ENCODE measurements at regions not wholly inside any gene's neighbourhood (a gene's known extent, or its start where the extent isn't known, plus 50 kb on each side); places are given as distances from the start of the nearest gene placed in this dataset.

DNA sequence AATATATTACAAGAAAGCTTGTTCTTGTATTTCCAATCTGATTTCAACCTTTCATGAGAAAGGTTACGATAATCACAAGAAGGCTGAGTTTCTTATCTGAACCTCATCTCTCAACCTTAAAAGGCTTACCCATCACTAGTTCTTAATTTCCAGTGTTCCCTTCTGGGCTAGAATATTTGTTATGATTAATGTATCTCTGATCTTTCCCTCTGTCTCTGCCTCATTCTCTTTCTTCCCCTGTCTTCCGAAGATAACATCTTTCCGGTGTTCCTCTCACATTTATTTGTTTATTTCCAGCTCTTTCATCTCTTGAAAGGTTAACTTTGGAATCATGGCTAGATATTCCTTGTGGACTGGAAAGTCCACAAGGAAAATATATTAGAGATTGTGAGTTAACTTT, 255.9 kb downstream of the SLC6A15 start:
- TF ChIP-seq POLR2AphosphoS5 (IDR thresholded peaks at IDR 0.05; ENCODE audit: low read depth, low read length) (no peak), SIN3A (IDR thresholded peaks at IDR 0.05; ENCODE audit: borderline replicate concordance, insufficient read depth, low read length) (0 out of 2 replicates have a peak, but pooled peaks have one; percentile 80), TAF1 (IDR thresholded peaks at IDR 0.05; ENCODE audit: borderline replicate concordance, insufficient read depth, low read length) (no peak), FOXP2 (optimal IDR thresholded peaks at IDR 0.05; ENCODE audit: borderline replicate concordance, extremely low read depth, extremely low read length, insufficient read depth) (no peak)
- TF ChIP-seq, protein P1, sequence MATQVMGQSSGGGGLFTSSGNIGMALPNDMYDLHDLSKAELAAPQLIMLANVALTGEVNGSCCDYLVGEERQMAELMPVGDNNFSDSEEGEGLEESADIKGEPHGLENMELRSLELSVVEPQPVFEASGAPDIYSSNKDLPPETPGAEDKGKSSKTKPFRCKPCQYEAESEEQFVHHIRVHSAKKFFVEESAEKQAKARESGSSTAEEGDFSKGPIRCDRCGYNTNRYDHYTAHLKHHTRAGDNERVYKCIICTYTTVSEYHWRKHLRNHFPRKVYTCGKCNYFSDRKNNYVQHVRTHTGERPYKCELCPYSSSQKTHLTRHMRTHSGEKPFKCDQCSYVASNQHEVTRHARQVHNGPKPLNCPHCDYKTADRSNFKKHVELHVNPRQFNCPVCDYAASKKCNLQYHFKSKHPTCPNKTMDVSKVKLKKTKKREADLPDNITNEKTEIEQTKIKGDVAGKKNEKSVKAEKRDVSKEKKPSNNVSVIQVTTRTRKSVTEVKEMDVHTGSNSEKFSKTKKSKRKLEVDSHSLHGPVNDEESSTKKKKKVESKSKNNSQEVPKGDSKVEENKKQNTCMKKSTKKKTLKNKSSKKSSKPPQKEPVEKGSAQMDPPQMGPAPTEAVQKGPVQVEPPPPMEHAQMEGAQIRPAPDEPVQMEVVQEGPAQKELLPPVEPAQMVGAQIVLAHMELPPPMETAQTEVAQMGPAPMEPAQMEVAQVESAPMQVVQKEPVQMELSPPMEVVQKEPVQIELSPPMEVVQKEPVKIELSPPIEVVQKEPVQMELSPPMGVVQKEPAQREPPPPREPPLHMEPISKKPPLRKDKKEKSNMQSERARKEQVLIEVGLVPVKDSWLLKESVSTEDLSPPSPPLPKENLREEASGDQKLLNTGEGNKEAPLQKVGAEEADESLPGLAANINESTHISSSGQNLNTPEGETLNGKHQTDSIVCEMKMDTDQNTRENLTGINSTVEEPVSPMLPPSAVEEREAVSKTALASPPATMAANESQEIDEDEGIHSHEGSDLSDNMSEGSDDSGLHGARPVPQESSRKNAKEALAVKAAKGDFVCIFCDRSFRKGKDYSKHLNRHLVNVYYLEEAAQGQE (IDR thresholded peaks at IDR 0.05; ENCODE audit: insufficient read depth in 1 of 2, low read depth in 2 of 2, low read length in 2 of 2): no peak

Measured in PFSK-1 (cell line).